ENCODE measurements at regions not wholly inside any gene's neighbourhood (a gene's known extent, or its start where the extent isn't known, plus 50 kb on each side); places are given as distances from the start of the nearest gene placed in this dataset.

GRCh38 chr14:49159081-49159480 is 427.1 kb downstream of the RPS29 start:
- DNase-seq: no peak
- Histone ChIP-seq H3K4me3 (no peak overlapping the region), H3K27me3 (no peaks in the 10 kb centered on the region), H3K27ac (no peak overlapping the region), H3K36me3 (no peaks in the 10 kb centered on the region), H3K9me3 (no peaks in the 10 kb centered on the region), H3K4me1 (no peaks in the 10 kb centered on the region)
- in situ Hi-C loops (cut with MboI; ENCODE audit: low pct_ligation_motif_present in 1 of 4, low pct_unique_long_range_greater_than_20kb in 1 of 4, low sequenced_read_pairs in 3 of 4) (no loop called here), intact Hi-C loops (cut with DNase I; ENCODE audit: low total_unique reads) (no loop called here)
- TF ChIP-seq EP300 (IDR thresholded peaks at IDR 0.05; ENCODE audit: low read depth) (no peak), POLR2AphosphoS5 (IDR thresholded peaks at IDR 0.05) (no peak), POLR2A (IDR thresholded peaks at IDR 0.05) (no peak), CTCF (IDR thresholded peaks at IDR 0.05) (no peak)

GRCh38 chr14:49139593-49139992 is 446.6 kb downstream of the RPS29 start:
- TF ChIP-seq POLR2AphosphoS5 (IDR thresholded peaks at IDR 0.05) (no peak), CTCF (IDR thresholded peaks at IDR 0.05) (no peak), POLR2A (IDR thresholded peaks at IDR 0.05) (no peak), EP300 (IDR thresholded peaks at IDR 0.05; ENCODE audit: low read depth) (no peak)
- in situ Hi-C loops (cut with MboI; ENCODE audit: low pct_ligation_motif_present in 1 of 4, low pct_unique_long_range_greater_than_20kb in 1 of 4, low sequenced_read_pairs in 3 of 4) (no loop called here), intact Hi-C loops (cut with DNase I; ENCODE audit: low total_unique reads) (no loop called here)
- no peaks in the 10 kb centered on the region for H3K9me3 ChIP-seq
- H3K4me1 ChIP-seq: no peaks in the 10 kb centered on the region
- H3K36me3 ChIP-seq: no peaks in the 10 kb centered on the region
- H3K4me3 ChIP-seq: no peak overlapping the region
- no peaks in the 10 kb centered on the region for H3K27me3 ChIP-seq
- WGBS, 2 donors (ENCODE audit: low coverage in 1 of 2): 47 to 69% methylated on average over 1 of the region's 1 CpG
- H3K27ac ChIP-seq: no peak overlapping the region
- no peak for DNase-seq

- intact Hi-C loops (cut with DNase I; ENCODE audit: low total_unique reads): no loop called here
- no peaks in the 10 kb centered on the region for H3K4me1 ChIP-seq
- in situ Hi-C loops (cut with MboI; ENCODE audit: low pct_ligation_motif_present in 1 of 4, low pct_unique_long_range_greater_than_20kb in 1 of 4, low sequenced_read_pairs in 3 of 4): no loop called here
- H3K27me3 ChIP-seq: no peaks in the 10 kb centered on the region
- H3K9me3 ChIP-seq: no peaks in the 10 kb centered on the region
- no peak for DNase-seq
- TF ChIP-seq POLR2A (IDR thresholded peaks at IDR 0.05) (no peak), CTCF (IDR thresholded peaks at IDR 0.05) (no peak), EP300 (IDR thresholded peaks at IDR 0.05; ENCODE audit: low read depth) (no peak), POLR2AphosphoS5 (IDR thresholded peaks at IDR 0.05) (no peak)
- 22 to 34% methylated on average over 3 of the region's 3 CpGs for WGBS, 2 donors (ENCODE audit: low coverage in 1 of 2)
- H3K27ac ChIP-seq: no peak overlapping the region
- H3K4me3 ChIP-seq: no peak overlapping the region
- no peaks in the 10 kb centered on the region for H3K36me3 ChIP-seq
These were observed 451.2 kb downstream of the RPS29 start for GRCh38 chr14:49134940-49135339.

GRCh38 chr14:49121246-49121645 is 464.9 kb downstream of the RPS29 start:
- Histone ChIP-seq H3K36me3 (no peaks in the 10 kb centered on the region), H3K9me3 (no peaks in the 10 kb centered on the region), H3K4me1 (no peaks in the 10 kb centered on the region), H3K4me3 (no peak overlapping the region), H3K27me3 (no peaks in the 10 kb centered on the region), H3K27ac (no peak overlapping the region)
- no peak for TF ChIP-seq EP300 (IDR thresholded peaks at IDR 0.05; ENCODE audit: low read depth)
- TF ChIP-seq CTCF (IDR thresholded peaks at IDR 0.05): no peak
- TF ChIP-seq POLR2AphosphoS5 (IDR thresholded peaks at IDR 0.05): no peak
- no peak for TF ChIP-seq POLR2A (IDR thresholded peaks at IDR 0.05)
- intact Hi-C loops (cut with DNase I; ENCODE audit: low total_unique reads): no loop called here
- WGBS, 2 donors (ENCODE audit: low coverage in 1 of 2): 72 to 73% methylated on average over 5 of the region's 5 CpGs
- in situ Hi-C loops (cut with MboI; ENCODE audit: low pct_ligation_motif_present in 1 of 4, low pct_unique_long_range_greater_than_20kb in 1 of 4, low sequenced_read_pairs in 3 of 4): no loop called here
- no peak for DNase-seq
